OCI-LY1 (cell line): ENCODE measurements at regions not wholly inside any gene's neighbourhood (a gene's known extent, or its start where the extent isn't known, plus 50 kb on each side); places are given as distances from the start of the nearest gene placed in this dataset.

ENCODE experiments used
- CTCF ChIP-seq: fragments of 200-600 bp; sonication (generic), shearing (Covaris generic); IDR thresholded peaks from 2 replicates; pipeline ENCODE4 v1.5.1; 2017; ENCODE audit warnings: mild to moderate bottlenecking, antibody characterized with exemption, low read length, moderate library complexity, mixed read lengths
- EZH2 ChIP-seq: fragments of 200-600 bp; sonication (generic), shearing (Covaris generic); IDR thresholded peaks from 2 replicates; pipeline ENCODE4 v1.8.0; 2017; ENCODE audit warnings: borderline replicate concordance, mixed run types, mild to moderate bottlenecking, antibody characterized with exemption, low read length, moderate library complexity, mixed read lengths

GRCh38 chr14:97832776-97833175 is 1035.6 kb downstream of the VRK1 start:
- TF ChIP-seq CTCF (no peak), EZH2 (no peak)
